Gastroesophageal sphincter (tissue), 4 donors: ENCODE measurements at regions not wholly inside any gene's neighbourhood (a gene's known extent, or its start where the extent isn't known, plus 50 kb on each side); places are given as distances from the start of the nearest gene placed in this dataset.

ENCODE experiments used
- ATAC-seq: fragments of 150-250 bp; one replicate; pipeline ENCODE4 v1.9.1; 2016; ENCODE audit warnings: mild to moderate bottlenecking, moderate library complexity
- H3K27ac ChIP-seq, 4 donors: fragments of 200-600 bp; sonication (generic) in 3 of 4; 1 replicate in 3 of 4; 2 replicates in 1 of 4; pipeline ENCODE4 v1.5.1; 2016 to 2019
- H3K27me3 ChIP-seq: fragments of 200-600 bp; sonication (generic); one replicate; pipeline ENCODE4 v1.5.1; 2019
- H3K36me3 ChIP-seq, 2 donors: fragments of 200-600 bp; sonication (generic); one replicate each; pipeline ENCODE4 v1.5.1; 2019; ENCODE audit warnings: control low read depth in 1 of 2
- H3K4me1 ChIP-seq, 3 donors: fragments of 200-600 bp; sonication (generic); 1 replicate in 2 of 3; 2 replicates in 1 of 3; pipeline ENCODE4 v1.5.1; 2016 to 2019; ENCODE audit warnings: control low read depth in 2 of 3
- H3K4me3 ChIP-seq, 2 donors: fragments of 200-600 bp; sonication (generic); one replicate each; pipeline ENCODE4 v1.5.1; 2019; ENCODE audit warnings: mild to moderate bottlenecking in 1 of 2, moderate library complexity in 1 of 2
- H3K9me3 ChIP-seq, 3 donors: fragments of 200-600 bp; sonication (generic); one replicate each; pipeline ENCODE4 v1.5.1; 2017 to 2019; ENCODE audit warnings: control low read depth in 2 of 3
- EP300 ChIP-seq: sonication (generic); formaldehyde crosslinking; IDR thresholded peaks from one replicate; pipeline ENCODE4 v1.6.1; 2017; ENCODE audit warnings: antibody characterized with exemption, mild to moderate bottlenecking
- POLR2A ChIP-seq, 2 donors: fragments of 450-650 bp; IDR thresholded peaks; one replicate each; pipeline ENCODE4 v1.6.1; 2017; ENCODE audit warnings: antibody characterized with exemption in 2 of 2, mild to moderate bottlenecking in 2 of 2, moderate library complexity in 1 of 2
- POLR2AphosphoS5 ChIP-seq: sonication (generic); formaldehyde crosslinking; IDR thresholded peaks from one replicate; pipeline ENCODE4 v1.6.1; 2017; ENCODE audit warnings: antibody characterized with exemption
- WGBS, 2 donors: methylation state at CpG; one replicate each; pipeline ENCODE4 v1.1.5; 2018; ENCODE audit warnings: low coverage in 1 of 2; 5-methylcytosine and 5-hydroxymethylcytosine counted together
- TF ChIP-seq, protein P1 (sequence below), 4 experiments: fragments of 200-600 bp in 2 of 4; fragments of 450-650 bp in 2 of 4; sonication (generic) in 1 of 4; IDR thresholded peaks; one replicate each; pipeline ENCODE4 v1.5.1; 2017 to 2019; ENCODE audit warnings: antibody characterized with exemption in 4 of 4, mild to moderate bottlenecking in 2 of 4, moderate library complexity in 2 of 4

DNA sequence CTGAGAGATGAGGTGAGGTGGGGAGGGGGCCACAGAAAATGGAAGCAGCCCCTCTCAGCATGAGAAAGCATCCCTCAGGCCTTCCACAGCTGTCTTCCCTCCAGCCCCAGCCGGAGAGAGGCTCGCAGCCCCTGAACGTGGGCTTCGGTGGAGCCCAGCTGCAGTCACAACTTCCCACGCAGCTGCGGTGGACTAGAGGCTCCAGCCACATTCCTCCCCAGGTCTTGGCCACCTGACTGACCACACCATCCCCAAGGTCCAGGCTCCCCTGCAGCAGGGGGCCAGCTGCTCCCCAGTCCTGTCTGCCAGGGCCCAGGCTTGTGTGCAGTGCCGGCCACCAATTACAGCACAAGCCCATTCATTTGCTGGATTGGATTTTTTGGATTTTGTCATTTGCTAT lies 212.3 kb upstream of the BCOR start:
- ATAC-seq: no peak
- Histone ChIP-seq H3K36me3 (no peaks in the 10 kb centered on the region), H3K9me3 (no peaks in the 10 kb centered on the region)

DNA sequence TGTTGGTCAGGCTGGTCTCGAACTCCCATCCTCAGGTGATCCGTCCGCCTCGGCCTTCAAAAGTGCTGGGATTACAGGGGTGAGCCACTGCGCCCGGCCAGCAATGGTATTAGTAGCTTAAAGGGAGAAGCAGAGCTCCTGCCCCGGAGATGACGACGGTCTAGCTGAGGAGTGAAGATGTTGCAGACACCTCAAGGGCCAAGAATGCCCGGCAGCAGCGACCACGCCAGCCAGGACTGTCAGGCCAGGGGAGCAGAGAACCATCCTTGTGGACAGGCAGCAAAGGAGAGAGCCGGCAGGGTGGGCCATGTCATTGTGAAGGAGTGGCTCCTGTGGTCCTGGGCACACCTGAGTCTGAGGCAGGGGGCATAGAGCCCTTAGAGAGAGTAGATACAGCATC lies 210.1 kb upstream of the BCOR start:
- H3K4me3 ChIP-seq: no peak overlapping the region
- H3K4me1 ChIP-seq: no peaks in the 10 kb centered on the region
- no peaks in the 10 kb centered on the region for H3K36me3 ChIP-seq
- no peaks in the 10 kb centered on the region for H3K9me3 ChIP-seq
- ATAC-seq: no peak
- H3K27me3 ChIP-seq: no peaks in the 10 kb centered on the region
- H3K27ac ChIP-seq: no peak overlapping the region
- WGBS, 2 donors: 80% methylated on average over 1 of the region's 13 CpGs; no CpG with 5 or more reads in 1 of the 2 donors
- TF ChIP-seq, protein P1, sequence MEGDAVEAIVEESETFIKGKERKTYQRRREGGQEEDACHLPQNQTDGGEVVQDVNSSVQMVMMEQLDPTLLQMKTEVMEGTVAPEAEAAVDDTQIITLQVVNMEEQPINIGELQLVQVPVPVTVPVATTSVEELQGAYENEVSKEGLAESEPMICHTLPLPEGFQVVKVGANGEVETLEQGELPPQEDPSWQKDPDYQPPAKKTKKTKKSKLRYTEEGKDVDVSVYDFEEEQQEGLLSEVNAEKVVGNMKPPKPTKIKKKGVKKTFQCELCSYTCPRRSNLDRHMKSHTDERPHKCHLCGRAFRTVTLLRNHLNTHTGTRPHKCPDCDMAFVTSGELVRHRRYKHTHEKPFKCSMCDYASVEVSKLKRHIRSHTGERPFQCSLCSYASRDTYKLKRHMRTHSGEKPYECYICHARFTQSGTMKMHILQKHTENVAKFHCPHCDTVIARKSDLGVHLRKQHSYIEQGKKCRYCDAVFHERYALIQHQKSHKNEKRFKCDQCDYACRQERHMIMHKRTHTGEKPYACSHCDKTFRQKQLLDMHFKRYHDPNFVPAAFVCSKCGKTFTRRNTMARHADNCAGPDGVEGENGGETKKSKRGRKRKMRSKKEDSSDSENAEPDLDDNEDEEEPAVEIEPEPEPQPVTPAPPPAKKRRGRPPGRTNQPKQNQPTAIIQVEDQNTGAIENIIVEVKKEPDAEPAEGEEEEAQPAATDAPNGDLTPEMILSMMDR (IDR thresholded peaks at IDR 0.05): no peak
- TF ChIP-seq POLR2A (IDR thresholded peaks at IDR 0.05): no peak
- TF ChIP-seq POLR2AphosphoS5: no peak

More for the DNA sequence above, 212.3 kb upstream of the BCOR start:
- Histone ChIP-seq H3K4me1 (no peaks in the 10 kb centered on the region), H3K27me3 (no peaks in the 10 kb centered on the region), H3K4me3 (no peak overlapping the region), H3K27ac (no peak overlapping the region)
- TF ChIP-seq POLR2AphosphoS5 (no peak), EP300 (no peak), POLR2A (IDR thresholded peaks at IDR 0.05) (no peak)
- TF ChIP-seq, protein P1 (IDR thresholded peaks at IDR 0.05): no peak
- WGBS, 2 donors: 60 to 89% methylated on average over 1 of the region's 7 CpGs

DNA sequence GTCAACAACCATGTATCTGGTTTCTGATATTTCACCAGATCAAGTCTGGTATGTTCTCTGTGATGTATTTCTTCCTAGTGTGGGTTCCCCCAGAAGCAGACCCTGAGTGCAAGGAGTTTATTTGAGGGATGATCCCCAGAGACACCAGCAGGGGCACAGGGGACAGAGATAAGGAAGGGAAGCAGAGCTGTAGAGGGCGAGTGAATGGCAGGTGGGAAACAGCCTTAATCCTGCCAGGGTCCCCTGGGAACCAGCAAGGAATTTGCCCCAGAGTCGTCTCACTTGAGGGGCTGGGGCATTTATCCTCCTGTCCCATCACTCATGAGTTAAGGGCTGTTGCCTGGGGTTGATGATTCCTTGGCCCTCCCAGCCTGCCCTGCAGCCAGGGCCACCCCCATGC lies 206.4 kb upstream of the BCOR start:
- TF ChIP-seq, protein P1 (IDR thresholded peaks at IDR 0.05): no peak
- TF ChIP-seq POLR2AphosphoS5 (no peak), EP300 (no peak), POLR2A (IDR thresholded peaks at IDR 0.05) (no peak)
- Histone ChIP-seq H3K4me3 (no peak overlapping the region), H3K9me3 (no peaks in the 10 kb centered on the region), H3K27ac (no peak overlapping the region), H3K36me3 (no peaks in the 10 kb centered on the region), H3K4me1 (no peaks in the 10 kb centered on the region), H3K27me3 (no peaks in the 10 kb centered on the region)
- 67% methylated on average over 2 of the region's 2 CpGs; no CpG with 5 or more reads in 1 of the 2 donors for WGBS, 2 donors
- no peak for ATAC-seq

DNA sequence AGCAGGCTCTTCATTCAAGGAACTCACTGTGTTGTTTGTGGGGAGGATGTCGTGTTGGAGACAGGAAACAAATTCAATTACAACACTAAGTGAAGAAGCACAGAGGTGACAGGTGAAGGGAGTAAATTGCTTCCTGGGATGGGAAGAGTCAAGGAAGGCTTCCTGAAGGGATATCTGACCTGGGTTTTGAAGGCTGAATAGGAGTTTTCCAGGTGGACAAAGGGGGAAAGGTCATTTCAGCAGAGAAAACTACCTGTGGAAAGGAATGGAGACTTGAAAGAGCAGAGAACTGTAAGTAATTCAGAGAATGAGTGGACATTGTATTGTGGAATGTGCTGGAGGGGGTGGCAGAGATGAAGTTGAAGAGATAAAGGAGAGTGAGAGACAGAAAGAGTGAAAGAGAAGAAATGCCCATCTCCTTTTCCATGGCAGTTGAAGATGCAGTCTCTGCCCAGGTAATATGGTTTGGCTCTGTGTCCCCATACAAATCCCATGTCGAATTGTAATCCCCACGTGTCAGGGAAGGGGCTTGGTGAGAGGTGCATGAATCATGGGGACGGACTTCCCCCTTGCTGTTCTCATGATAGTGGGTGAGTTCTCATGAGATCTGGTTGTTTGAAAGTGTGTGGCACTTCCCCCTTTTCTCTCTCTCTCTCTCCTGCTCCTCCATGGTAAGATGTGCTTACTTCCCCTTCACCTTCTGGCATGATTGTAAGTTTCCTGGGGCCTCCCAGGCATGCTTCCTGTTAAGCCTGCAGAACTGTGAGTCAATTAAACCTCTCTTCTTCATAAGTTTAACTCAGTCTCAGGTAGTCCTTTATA lies 205.7 kb upstream of the BCOR start:
- no peak for ATAC-seq
- Histone ChIP-seq H3K36me3 (no peaks in the 10 kb centered on the region), H3K27me3 (no peaks in the 10 kb centered on the region), H3K27ac (no peak overlapping the region), H3K9me3 (no peaks in the 10 kb centered on the region), H3K4me3 (no peak overlapping the region), H3K4me1 (no peaks in the 10 kb centered on the region)
- TF ChIP-seq, protein P1 (IDR thresholded peaks at IDR 0.05): no peak
- no peak for TF ChIP-seq POLR2AphosphoS5
- TF ChIP-seq POLR2A (IDR thresholded peaks at IDR 0.05): no peak
- TF ChIP-seq EP300: no peak
- WGBS, 2 donors: 68 to 84% methylated on average over 3 to 4 of the region's 4 CpGs

DNA sequence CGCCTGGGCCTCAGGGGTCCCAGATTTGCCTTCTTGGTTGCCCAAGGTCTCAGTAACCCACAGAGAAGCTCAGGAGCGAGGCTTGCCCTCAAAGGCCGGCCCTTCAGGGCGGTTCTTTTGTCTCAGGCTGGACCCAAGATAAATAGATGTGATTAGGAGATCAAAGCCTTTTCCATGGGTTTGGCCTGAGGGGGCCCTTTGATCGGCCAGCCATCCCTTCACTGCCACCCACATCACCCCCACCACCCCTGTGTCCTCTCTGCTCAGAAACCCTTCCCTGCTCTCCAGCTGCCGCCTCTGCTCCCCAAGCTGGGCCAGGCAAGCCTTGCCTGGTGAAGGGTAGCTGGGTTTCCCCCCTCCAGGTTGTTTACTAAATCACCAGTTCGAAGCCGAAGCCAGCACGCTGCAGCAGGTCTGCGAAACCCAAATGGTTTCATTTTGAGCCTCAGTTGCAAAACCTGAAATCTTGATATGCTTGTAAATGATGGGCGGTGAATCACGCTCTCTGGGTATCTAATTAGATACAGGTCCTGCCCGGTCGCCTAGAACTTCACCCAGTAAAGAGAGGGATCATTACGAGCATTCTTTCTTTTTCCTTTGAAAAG lies 202.6 kb upstream of the BCOR start:
- H3K4me3 ChIP-seq: no peak overlapping the region
- no peak for ATAC-seq
- no peaks in the 10 kb centered on the region for H3K9me3 ChIP-seq
- no peaks in the 10 kb centered on the region for H3K36me3 ChIP-seq
- 78 to 100% methylated on average over 1 to 4 of the region's 15 CpGs for WGBS, 2 donors
- no peak overlapping the region for H3K27ac ChIP-seq
- H3K4me1 ChIP-seq: no peaks in the 10 kb centered on the region
- TF ChIP-seq EP300 (no peak), POLR2AphosphoS5 (no peak), POLR2A (IDR thresholded peaks at IDR 0.05) (no peak)
- TF ChIP-seq, protein P1 (IDR thresholded peaks at IDR 0.05): no peak
- no peaks in the 10 kb centered on the region for H3K27me3 ChIP-seq
